HepG2 (cell line): ENCODE measurements at regions not wholly inside any gene's neighbourhood (a gene's known extent, or its start where the extent isn't known, plus 50 kb on each side); places are given as distances from the start of the nearest gene placed in this dataset.
A peak's percentile ranks its signal among the peaks of the same experiment; 100 is the strongest.

Experiments
- DPF2 ChIP-seq: sonication (generic); formaldehyde crosslinking; IDR thresholded peaks from 2 replicates; pipeline ENCODE4 v1.4.0; 2020; ENCODE audit warnings: mild to moderate bottlenecking, low read depth, missing genetic modification reagents, borderline replicate concordance
- EP300 ChIP-seq, 3 experiments: sonication (generic) in 1 of 3; formaldehyde crosslinking in 1 of 3; IDR thresholded peaks; 2 replicates each; pipeline versions ENCODE4 v1.5.1 to v1.6.1; 2011 to 2020; ENCODE audit warnings: low read depth in 2 of 3, low read length in 2 of 3, borderline replicate concordance in 1 of 3, improper control_type of control experiment in 1 of 3, mild to moderate bottlenecking in 1 of 3, missing genetic modification reagents in 1 of 3, moderate library complexity in 1 of 3
- NR2F2 ChIP-seq: IDR thresholded peaks from 2 replicates; pipeline ENCODE4 v1.6.1; 2012; ENCODE audit warnings: low read depth, inconsistent platforms, borderline replicate concordance
- SOX6 ChIP-seq, 2 experiments: fragments of 450-650 bp in 1 of 2; sonication (generic) in 1 of 2; formaldehyde crosslinking in 1 of 2; IDR thresholded peaks; 2 replicates each; pipeline versions ENCODE4 v1.4.0 to v1.6.1; 2017 to 2020; ENCODE audit warnings: antibody characterized with exemption in 1 of 2, mild to moderate bottlenecking in 1 of 2, missing genetic modification reagents in 1 of 2
- ZNF17 ChIP-seq: sonication (generic); formaldehyde crosslinking; IDR thresholded peaks from 2 replicates; pipeline ENCODE4 v1.5.0; 2020; ENCODE audit warnings: mild to moderate bottlenecking, missing genetic modification reagents
- ZNF234 ChIP-seq: sonication (generic); formaldehyde crosslinking; conservative IDR thresholded peaks from 2 replicates; pipeline ENCODE4 v1.5.1; 2020; ENCODE audit warnings: mild to moderate bottlenecking, missing genetic modification reagents
- ZNF609 ChIP-seq: sonication (generic); formaldehyde crosslinking; IDR thresholded peaks from 2 replicates; pipeline ENCODE4 v1.4.0; 2020; ENCODE audit warnings: mild to moderate bottlenecking, missing genetic modification reagents, borderline replicate concordance
- TF ChIP-seq, protein P1 (sequence below): sonication (generic); formaldehyde crosslinking; IDR thresholded peaks from 2 replicates; pipeline ENCODE4 v1.5.1; 2020; ENCODE audit warnings: mild to moderate bottlenecking, missing genetic modification reagents
- TF ChIP-seq, protein P2 (sequence below): sonication (generic); formaldehyde crosslinking; IDR thresholded peaks from 2 replicates; pipeline ENCODE4 v1.5.1; 2020; ENCODE audit warnings: mild to moderate bottlenecking, missing genetic modification reagents, borderline replicate concordance
- TF ChIP-seq, protein P3 (sequence below): sonication (generic); formaldehyde crosslinking; IDR thresholded peaks from 2 replicates; pipeline ENCODE4 v1.4.0; 2020; ENCODE audit warnings: low read depth, missing genetic modification reagents

GRCh38 chr1:38266197-38266520 is 219.6 kb upstream of the POU3F1 start (continued):
- TF ChIP-seq EP300 (IDR thresholded peaks at IDR 0.05; ENCODE audit: low read depth in 2 of 2, low read length in 2 of 2): peak in 1 of 2 experiments; percentile 58; a peak in 3 of 4 replicates
- no peak for TF ChIP-seq EP300 (CRISPR knock-in tag; IDR thresholded peaks at IDR 0.05; ENCODE audit: borderline replicate concordance)
- 0 out of 2 replicates have a peak, but pooled peaks have one; percentile 53 for TF ChIP-seq NR2F2
- no peak for TF ChIP-seq ZNF17 (CRISPR knock-in tag)
- no peak for TF ChIP-seq ZNF234 (CRISPR knock-in tag)
- TF ChIP-seq, protein P1, sequence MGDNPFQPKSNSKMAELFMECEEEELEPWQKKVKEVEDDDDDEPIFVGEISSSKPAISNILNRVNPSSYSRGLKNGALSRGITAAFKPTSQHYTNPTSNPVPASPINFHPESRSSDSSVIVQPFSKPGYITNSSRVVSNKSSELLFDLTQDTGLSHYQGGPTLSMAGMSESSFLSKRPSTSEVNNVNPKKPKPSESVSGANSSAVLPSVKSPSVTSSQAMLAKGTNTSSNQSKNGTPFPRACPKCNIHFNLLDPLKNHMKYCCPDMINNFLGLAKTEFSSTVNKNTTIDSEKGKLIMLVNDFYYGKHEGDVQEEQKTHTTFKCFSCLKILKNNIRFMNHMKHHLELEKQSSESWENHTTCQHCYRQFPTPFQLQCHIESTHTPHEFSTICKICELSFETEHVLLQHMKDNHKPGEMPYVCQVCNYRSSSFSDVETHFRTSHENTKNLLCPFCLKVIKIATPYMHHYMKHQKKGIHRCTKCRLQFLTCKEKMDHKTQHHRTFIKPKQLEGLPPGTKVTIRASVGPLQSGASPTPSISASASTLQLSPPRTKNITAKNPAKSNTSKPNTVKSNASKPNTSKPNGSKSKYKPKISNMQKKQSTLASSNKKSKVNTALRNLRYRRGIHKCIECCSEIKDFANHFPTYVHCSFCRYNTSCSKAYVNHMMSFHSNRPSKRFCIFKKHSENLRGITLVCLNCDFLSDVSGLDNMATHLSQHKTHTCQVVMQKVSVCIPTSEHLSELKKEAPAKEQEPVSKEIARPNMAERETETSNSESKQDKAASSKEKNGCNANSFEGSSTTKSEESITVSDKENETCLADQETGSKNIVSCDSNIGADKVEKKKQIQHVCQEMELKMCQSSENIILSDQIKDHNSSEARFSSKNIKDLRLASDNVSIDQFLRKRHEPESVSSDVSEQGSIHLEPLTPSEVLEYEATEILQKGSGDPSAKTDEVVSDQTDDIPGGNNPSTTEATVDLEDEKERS (CRISPR knock-in tag): 0 out of 2 replicates have a peak, but pooled peaks have one; percentile 38
- TF ChIP-seq DPF2: 0 out of 2 replicates have a peak, but pooled peaks have one; percentile 23
- TF ChIP-seq SOX6 (IDR thresholded peaks at IDR 0.05): no peak
- TF ChIP-seq SOX6 (CRISPR knock-in tag; IDR thresholded peaks at IDR 0.05): peak; percentile 77
- TF ChIP-seq, protein P2, sequence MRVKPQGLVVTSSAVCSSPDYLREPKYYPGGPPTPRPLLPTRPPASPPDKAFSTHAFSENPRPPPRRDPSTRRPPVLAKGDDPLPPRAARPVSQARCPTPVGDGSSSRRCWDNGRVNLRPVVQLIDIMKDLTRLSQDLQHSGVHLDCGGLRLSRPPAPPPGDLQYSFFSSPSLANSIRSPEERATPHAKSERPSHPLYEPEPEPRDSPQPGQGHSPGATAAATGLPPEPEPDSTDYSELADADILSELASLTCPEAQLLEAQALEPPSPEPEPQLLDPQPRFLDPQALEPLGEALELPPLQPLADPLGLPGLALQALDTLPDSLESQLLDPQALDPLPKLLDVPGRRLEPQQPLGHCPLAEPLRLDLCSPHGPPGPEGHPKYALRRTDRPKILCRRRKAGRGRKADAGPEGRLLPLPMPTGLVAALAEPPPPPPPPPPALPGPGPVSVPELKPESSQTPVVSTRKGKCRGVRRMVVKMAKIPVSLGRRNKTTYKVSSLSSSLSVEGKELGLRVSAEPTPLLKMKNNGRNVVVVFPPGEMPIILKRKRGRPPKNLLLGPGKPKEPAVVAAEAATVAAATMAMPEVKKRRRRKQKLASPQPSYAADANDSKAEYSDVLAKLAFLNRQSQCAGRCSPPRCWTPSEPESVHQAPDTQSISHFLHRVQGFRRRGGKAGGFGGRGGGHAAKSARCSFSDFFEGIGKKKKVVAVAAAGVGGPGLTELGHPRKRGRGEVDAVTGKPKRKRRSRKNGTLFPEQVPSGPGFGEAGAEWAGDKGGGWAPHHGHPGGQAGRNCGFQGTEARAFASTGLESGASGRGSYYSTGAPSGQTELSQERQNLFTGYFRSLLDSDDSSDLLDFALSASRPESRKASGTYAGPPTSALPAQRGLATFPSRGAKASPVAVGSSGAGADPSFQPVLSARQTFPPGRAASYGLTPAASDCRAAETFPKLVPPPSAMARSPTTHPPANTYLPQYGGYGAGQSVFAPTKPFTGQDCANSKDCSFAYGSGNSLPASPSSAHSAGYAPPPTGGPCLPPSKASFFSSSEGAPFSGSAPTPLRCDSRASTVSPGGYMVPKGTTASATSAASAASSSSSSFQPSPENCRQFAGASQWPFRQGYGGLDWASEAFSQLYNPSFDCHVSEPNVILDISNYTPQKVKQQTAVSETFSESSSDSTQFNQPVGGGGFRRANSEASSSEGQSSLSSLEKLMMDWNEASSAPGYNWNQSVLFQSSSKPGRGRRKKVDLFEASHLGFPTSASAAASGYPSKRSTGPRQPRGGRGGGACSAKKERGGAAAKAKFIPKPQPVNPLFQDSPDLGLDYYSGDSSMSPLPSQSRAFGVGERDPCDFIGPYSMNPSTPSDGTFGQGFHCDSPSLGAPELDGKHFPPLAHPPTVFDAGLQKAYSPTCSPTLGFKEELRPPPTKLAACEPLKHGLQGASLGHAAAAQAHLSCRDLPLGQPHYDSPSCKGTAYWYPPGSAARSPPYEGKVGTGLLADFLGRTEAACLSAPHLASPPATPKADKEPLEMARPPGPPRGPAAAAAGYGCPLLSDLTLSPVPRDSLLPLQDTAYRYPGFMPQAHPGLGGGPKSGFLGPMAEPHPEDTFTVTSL: peak; percentile 29; the same call in 1 of the 2 replicates
- TF ChIP-seq ZNF609 (CRISPR knock-in tag): peak; percentile 39; the same call in 1 of the 2 replicates
- TF ChIP-seq, protein P3, sequence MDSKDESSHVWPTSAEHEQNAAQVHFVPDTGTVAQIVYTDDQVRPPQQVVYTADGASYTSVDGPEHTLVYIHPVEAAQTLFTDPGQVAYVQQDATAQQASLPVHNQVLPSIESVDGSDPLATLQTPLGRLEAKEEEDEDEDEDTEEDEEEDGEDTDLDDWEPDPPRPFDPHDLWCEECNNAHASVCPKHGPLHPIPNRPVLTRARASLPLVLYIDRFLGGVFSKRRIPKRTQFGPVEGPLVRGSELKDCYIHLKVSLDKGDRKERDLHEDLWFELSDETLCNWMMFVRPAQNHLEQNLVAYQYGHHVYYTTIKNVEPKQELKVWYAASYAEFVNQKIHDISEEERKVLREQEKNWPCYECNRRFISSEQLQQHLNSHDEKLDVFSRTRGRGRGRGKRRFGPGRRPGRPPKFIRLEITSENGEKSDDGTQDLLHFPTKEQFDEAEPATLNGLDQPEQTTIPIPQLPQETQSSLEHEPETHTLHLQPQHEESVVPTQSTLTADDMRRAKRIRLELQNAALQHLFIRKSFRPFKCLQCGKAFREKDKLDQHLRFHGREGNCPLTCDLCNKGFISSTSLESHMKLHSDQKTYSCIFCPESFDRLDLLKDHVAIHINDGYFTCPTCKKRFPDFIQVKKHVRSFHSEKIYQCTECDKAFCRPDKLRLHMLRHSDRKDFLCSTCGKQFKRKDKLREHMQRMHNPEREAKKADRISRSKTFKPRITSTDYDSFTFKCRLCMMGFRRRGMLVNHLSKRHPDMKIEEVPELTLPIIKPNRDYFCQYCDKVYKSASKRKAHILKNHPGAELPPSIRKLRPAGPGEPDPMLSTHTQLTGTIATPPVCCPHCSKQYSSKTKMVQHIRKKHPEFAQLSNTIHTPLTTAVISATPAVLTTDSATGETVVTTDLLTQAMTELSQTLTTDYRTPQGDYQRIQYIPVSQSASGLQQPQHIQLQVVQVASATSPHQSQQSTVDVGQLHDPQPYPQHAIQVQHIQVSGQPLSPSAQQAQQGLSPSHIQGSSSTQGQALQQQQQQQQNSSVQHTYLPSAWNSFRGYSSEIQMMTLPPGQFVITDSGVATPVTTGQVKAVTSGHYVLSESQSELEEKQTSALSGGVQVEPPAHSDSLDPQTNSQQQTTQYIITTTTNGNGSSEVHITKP (CRISPR knock-in tag): no peak
